B cell (primary cell): ENCODE measurements at regions not wholly inside any gene's neighbourhood (a gene's known extent, or its start where the extent isn't known, plus 50 kb on each side); places are given as distances from the start of the nearest gene placed in this dataset.

Experiments
- ATAC-seq: fragments of 200-7000 bp; cut with Tn5 transposase; one replicate; pipeline ENCODE4 v1.10.0; 2021; ENCODE audit warnings: low read depth, mild to moderate bottlenecking, moderate number of reproducible peaks, moderate library complexity
- CTCF ChIA-PET: fragments of 350-600 bp; sonication (Branson Sonifier 250); formaldehyde crosslinking; loops from one replicate; lab custom pipeline; 2021; ENCODE audit warnings: antibody characterized with exemption, inconsistent platforms; lab: Charles Lee
- POLR2A ChIA-PET: fragments of 350-600 bp; sonication (Branson Sonifier 250); formaldehyde crosslinking; loops from one replicate; lab custom pipeline; 2021; ENCODE audit warnings: antibody characterized with exemption; lab: Charles Lee
- DNase-seq: peaks from one replicate; pipeline ENCODE4 v3.0.0; 2013
- H2AFZ ChIP-seq: 2 replicates; pipeline ENCODE4 v1.6.1; 2012; ENCODE audit warnings: mild to moderate bottlenecking, low read depth, low read length; ENCODE audit not compliant: insufficient read depth, poor library complexity, severe bottlenecking
- H3K27ac ChIP-seq, 2 donors: 1 replicate in 1 of 2; 2 replicates in 1 of 2; pipeline ENCODE4 v1.5.1; 2012 to 2013; ENCODE audit warnings: low read length in 2 of 2, mild to moderate bottlenecking in 2 of 2, moderate library complexity in 1 of 2
- H3K27me3 ChIP-seq, 4 experiments: fragments of 200-600 bp in 1 of 4; sonication (generic) in 1 of 4; replicated peaks in 1 of 4; 1 replicate in 2 of 4; 2 replicates in 2 of 4; pipeline versions ENCODE4 v1.6.1 to v1.7.0; 2013 to 2016; ENCODE audit warnings: low read length in 3 of 4, mild to moderate bottlenecking in 2 of 4, mixed read lengths in 1 of 4, moderate library complexity in 1 of 4; ENCODE audit not compliant: insufficient read depth in 4 of 4, control insufficient read depth in 3 of 4; ENCODE audit errors: control extremely low read depth in 1 of 4
- H3K36me3 ChIP-seq, 2 experiments: replicated peaks in 1 of 2; 1 replicate in 1 of 2; 2 replicates in 1 of 2; pipeline versions ENCODE4 v1.6.1 to v1.7.1; 2013; ENCODE audit warnings: low read length in 1 of 2; ENCODE audit not compliant: insufficient read depth in 2 of 2, control insufficient read depth in 1 of 2; ENCODE audit errors: control extremely low read depth in 1 of 2, extremely low read depth in 1 of 2
- H3K4me1 ChIP-seq, 2 donors: fragments of 200-600 bp in 1 of 2; sonication (generic) in 1 of 2; 1 replicate in 1 of 2; 2 replicates in 1 of 2; pipeline versions ENCODE4 v1.5.1 to v1.6.1; 2013 to 2017; ENCODE audit warnings: low read length in 2 of 2; ENCODE audit not compliant: control insufficient read depth in 2 of 2, insufficient read depth in 2 of 2
- H3K4me2 ChIP-seq: replicated peaks from 2 replicates; pipeline ENCODE3; 2012; ENCODE audit warnings: mild to moderate bottlenecking, low read depth, low read length; ENCODE audit not compliant: poor library complexity, severe bottlenecking
- H3K4me3 ChIP-seq, 5 experiments: fragments of 200-600 bp in 1 of 5; sonication (generic) in 1 of 5; 1 replicate in 3 of 5; 2 replicates in 2 of 5; pipeline versions ENCODE4 v1.5.1 to v1.7.0; 2011 to 2016; ENCODE audit warnings: low read length in 4 of 5, mild to moderate bottlenecking in 4 of 5, low read depth in 2 of 5, control low read depth in 1 of 5, moderate library complexity in 1 of 5; ENCODE audit not compliant: insufficient read depth in 1 of 5; ENCODE audit errors: control extremely low read depth in 1 of 5, extremely low read depth in 1 of 5
- H3K79me2 ChIP-seq: fragments of 200-600 bp; sonication (generic); one replicate; pipeline ENCODE4 v1.6.0; 2016; ENCODE audit warnings: low read length; ENCODE audit not compliant: control insufficient read depth, insufficient read depth
- H3K9ac ChIP-seq: fragments of 200-600 bp; sonication (generic); 2 replicates; pipeline ENCODE4 v1.6.1; 2017; ENCODE audit warnings: mild to moderate bottlenecking, low read length, moderate library complexity
- H3K9me3 ChIP-seq, 3 donors: one replicate each; pipeline versions ENCODE4 v1.6.1 to v1.7.1; 2013; ENCODE audit warnings: low read length in 2 of 3; ENCODE audit not compliant: control insufficient read depth in 2 of 3, insufficient read depth in 1 of 3; ENCODE audit errors: control extremely low read depth in 1 of 3
- H4K20me1 ChIP-seq: 2 replicates; pipeline ENCODE4 v1.6.0; 2012; ENCODE audit warnings: mild to moderate bottlenecking, low read length; ENCODE audit not compliant: insufficient read depth, control insufficient read depth, poor library complexity, severe bottlenecking
- H3K27ac Mint-ChIP-seq: one replicate; pipeline ENCODE4 v1.8.0; 2021; ENCODE audit warnings: mixed read lengths
- H3K27me3 Mint-ChIP-seq: one replicate; pipeline ENCODE4 v1.8.0; 2021; ENCODE audit warnings: mixed read lengths
- H3K4me1 Mint-ChIP-seq: one replicate; pipeline ENCODE4 v1.8.0; 2021; ENCODE audit warnings: mixed read lengths
- H3K4me3 Mint-ChIP-seq: one replicate; pipeline ENCODE4 v1.8.0; 2021; ENCODE audit warnings: mixed read lengths
- H3K9me3 Mint-ChIP-seq: one replicate; pipeline ENCODE4 v1.8.0; 2022; ENCODE audit warnings: mixed read lengths; ENCODE audit not compliant: insufficient read depth
- EZH2 ChIP-seq: IDR thresholded peaks from 2 replicates; pipeline ENCODE4 v1.6.1; 2012; ENCODE audit warnings: borderline replicate concordance, low read depth, mild to moderate bottlenecking, moderate library complexity, low read length; ENCODE audit not compliant: insufficient read depth, poor library complexity, severe bottlenecking
- WGBS: methylation state at CpG from one replicate; pipeline ENCODE4 v1.1.5; 2013; ENCODE audit warnings: missing lambda C conversion rate; ENCODE audit not compliant: insufficient coverage; 5-methylcytosine and 5-hydroxymethylcytosine counted together
- intact Hi-C: fragments of 100-400 bp; cut with micrococcal nuclease; formaldehyde crosslinking; loops from one replicate; pipeline ENCODE4 v1.10.0; 2022
- TF ChIP-seq, protein P1 (sequence below): fragments of 200-600 bp; IDR thresholded peaks from one replicate; pipeline ENCODE4 v1.8.0; 2022; ENCODE audit warnings: antibody characterized with exemption, mild to moderate bottlenecking

DNA sequence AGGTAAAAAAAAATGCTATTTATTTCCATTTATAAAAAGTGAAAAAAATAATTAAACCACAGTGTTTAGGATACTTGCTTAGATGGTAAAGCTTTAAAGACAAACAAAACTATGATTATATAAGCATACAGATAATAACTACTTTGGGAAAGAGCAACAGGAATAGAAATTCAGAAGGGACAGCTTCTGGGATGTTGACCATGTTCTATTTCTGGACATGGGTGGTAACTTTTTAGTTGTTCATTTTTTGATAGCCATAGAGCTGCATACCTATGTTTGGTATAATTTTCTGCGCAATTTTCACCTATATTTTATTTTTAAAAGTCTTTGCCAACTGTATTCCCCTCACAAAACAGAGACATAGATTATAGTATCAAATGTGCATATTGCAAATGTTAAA is 572.0 kb upstream of the NR2F2 start:
- no peak overlapping the region for H3K4me3 ChIP-seq
- intact Hi-C loops: no loop called here
- no peak overlapping the region for H3K9ac ChIP-seq
- no peaks in the 10 kb centered on the region for H3K36me3 ChIP-seq
- Mint-ChIP-seq H3K27me3 (no peaks in the 10 kb centered on the region), H3K4me1 (no peaks in the 10 kb centered on the region), H3K9me3 (no peaks in the 10 kb centered on the region), H3K27ac (no peak overlapping the region), H3K4me3 (no peak overlapping the region)
- no peak for TF ChIP-seq EZH2
- TF ChIP-seq, protein P1, sequence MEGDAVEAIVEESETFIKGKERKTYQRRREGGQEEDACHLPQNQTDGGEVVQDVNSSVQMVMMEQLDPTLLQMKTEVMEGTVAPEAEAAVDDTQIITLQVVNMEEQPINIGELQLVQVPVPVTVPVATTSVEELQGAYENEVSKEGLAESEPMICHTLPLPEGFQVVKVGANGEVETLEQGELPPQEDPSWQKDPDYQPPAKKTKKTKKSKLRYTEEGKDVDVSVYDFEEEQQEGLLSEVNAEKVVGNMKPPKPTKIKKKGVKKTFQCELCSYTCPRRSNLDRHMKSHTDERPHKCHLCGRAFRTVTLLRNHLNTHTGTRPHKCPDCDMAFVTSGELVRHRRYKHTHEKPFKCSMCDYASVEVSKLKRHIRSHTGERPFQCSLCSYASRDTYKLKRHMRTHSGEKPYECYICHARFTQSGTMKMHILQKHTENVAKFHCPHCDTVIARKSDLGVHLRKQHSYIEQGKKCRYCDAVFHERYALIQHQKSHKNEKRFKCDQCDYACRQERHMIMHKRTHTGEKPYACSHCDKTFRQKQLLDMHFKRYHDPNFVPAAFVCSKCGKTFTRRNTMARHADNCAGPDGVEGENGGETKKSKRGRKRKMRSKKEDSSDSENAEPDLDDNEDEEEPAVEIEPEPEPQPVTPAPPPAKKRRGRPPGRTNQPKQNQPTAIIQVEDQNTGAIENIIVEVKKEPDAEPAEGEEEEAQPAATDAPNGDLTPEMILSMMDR: no peak
- CTCF ChIA-PET: no interaction called here
- H3K27me3 ChIP-seq: no peaks in the 10 kb centered on the region
- POLR2A ChIA-PET: no interaction called here
- no CpG with 5 or more reads among the region's 1 CpG for WGBS
- no peak overlapping the region for H3K27ac ChIP-seq
- no peak for ATAC-seq
- H3K4me2 ChIP-seq: no peak overlapping the region
- no peaks in the 10 kb centered on the region for H3K4me1 ChIP-seq
- no peaks in the 10 kb centered on the region for H3K79me2 ChIP-seq
- H4K20me1 ChIP-seq: no peaks in the 10 kb centered on the region
- H3K9me3 ChIP-seq: no peaks in the 10 kb centered on the region
- no peak overlapping the region for H2AFZ ChIP-seq
- DNase-seq: no peak

DNA sequence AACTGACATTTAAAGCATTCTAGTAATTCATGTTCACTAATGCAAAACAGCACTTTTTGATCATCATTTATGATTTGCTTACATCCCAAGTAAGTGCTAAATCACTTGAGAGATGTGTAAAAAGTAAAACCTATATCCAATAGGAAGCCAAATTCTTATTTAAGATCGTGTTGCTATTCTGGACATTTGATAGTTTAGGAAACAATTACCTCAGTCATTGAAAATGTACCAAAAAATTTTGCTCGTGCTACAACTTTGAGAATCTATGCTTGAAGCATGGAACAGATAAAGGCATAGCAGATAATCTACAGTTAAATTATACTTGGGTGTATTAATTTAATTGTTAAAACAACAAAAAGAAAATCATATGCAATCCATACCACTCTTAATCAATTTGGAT is 571.6 kb upstream of the NR2F2 start:
- H3K4me3 ChIP-seq: no peak overlapping the region
- H3K4me1 ChIP-seq: no peaks in the 10 kb centered on the region
- CTCF ChIA-PET: no interaction called here
- H3K9ac ChIP-seq: no peak overlapping the region
- H3K27ac Mint-ChIP-seq: no peak overlapping the region
- TF ChIP-seq, protein P1: no peak
- TF ChIP-seq EZH2: no peak
- no peak overlapping the region for H3K4me2 ChIP-seq
- POLR2A ChIA-PET: no interaction called here
- H3K4me1 Mint-ChIP-seq: no peaks in the 10 kb centered on the region
- no peaks in the 10 kb centered on the region for H3K27me3 Mint-ChIP-seq
- no peaks in the 10 kb centered on the region for H3K36me3 ChIP-seq
- H2AFZ ChIP-seq: no peak overlapping the region
- no peak overlapping the region for H3K4me3 Mint-ChIP-seq
- H3K79me2 ChIP-seq: no peaks in the 10 kb centered on the region
- H4K20me1 ChIP-seq: no peaks in the 10 kb centered on the region
- no CpG with 5 or more reads among the region's 2 CpGs for WGBS
- H3K27me3 ChIP-seq: no peaks in the 10 kb centered on the region
- no peak for ATAC-seq
- no peak overlapping the region for H3K27ac ChIP-seq
- no peaks in the 10 kb centered on the region for H3K9me3 ChIP-seq
- intact Hi-C loops: no loop called here
- H3K9me3 Mint-ChIP-seq: no peaks in the 10 kb centered on the region
- no peak for DNase-seq
